Aorta (tissue), 5 donors: ENCODE measurements at regions not wholly inside any gene's neighbourhood (a gene's known extent, or its start where the extent isn't known, plus 50 kb on each side); places are given as distances from the start of the nearest gene placed in this dataset.
A peak's percentile ranks its signal among the peaks of the same experiment; 100 is the strongest.

Experiments
- ATAC-seq: fragments of 200-7000 bp; cut with Tn5 transposase; one replicate; pipeline ENCODE4 v1.9.1; 2022; ENCODE audit warnings: moderate library complexity; ENCODE audit not compliant: low FRiP score
- DNase-seq, 2 donors: peaks; one replicate each; pipeline ENCODE4 v3.0.0-alpha.2; 2020
- H3K27ac ChIP-seq, 2 donors: one replicate each; pipeline ENCODE4 v1.5.1; 2013; ENCODE audit warnings: low read length in 2 of 2, mild to moderate bottlenecking in 2 of 2, moderate library complexity in 2 of 2, control low read depth in 1 of 2, inconsistent platforms in 1 of 2, low read depth in 1 of 2
- H3K27me3 ChIP-seq, 2 donors: one replicate each; pipeline ENCODE4 v1.6.1; 2013; ENCODE audit warnings: control low read depth in 1 of 2, low read length in 1 of 2, mild to moderate bottlenecking in 1 of 2, moderate library complexity in 1 of 2; ENCODE audit not compliant: insufficient read depth in 2 of 2, control insufficient read depth in 1 of 2
- H3K36me3 ChIP-seq, 2 donors: one replicate each; pipeline ENCODE4 v1.6.1; 2013; ENCODE audit warnings: control low read depth in 1 of 2, low read length in 1 of 2, mild to moderate bottlenecking in 1 of 2; ENCODE audit not compliant: insufficient read depth in 2 of 2, control insufficient read depth in 1 of 2
- H3K4me1 ChIP-seq, 2 donors: one replicate each; pipeline ENCODE4 v1.6.1; 2013; ENCODE audit warnings: low read length in 2 of 2, control low read depth in 1 of 2, mild to moderate bottlenecking in 1 of 2, moderate library complexity in 1 of 2; ENCODE audit not compliant: insufficient read depth in 2 of 2, control insufficient read depth in 1 of 2
- H3K4me3 ChIP-seq, 2 donors: one replicate each; pipeline ENCODE4 v1.5.1; 2013; ENCODE audit warnings: low read length in 2 of 2, control low read depth in 1 of 2, mild to moderate bottlenecking in 1 of 2
- H3K9me3 ChIP-seq: one replicate; pipeline ENCODE4 v1.6.1; 2013; ENCODE audit warnings: mild to moderate bottlenecking, low read length; ENCODE audit not compliant: control insufficient read depth
- WGBS, 2 donors: extraction: QIAGEN DNeasy Blood & Tissue Kit; methylation state at CpG; one replicate each; pipeline ENCODE4 v1.1.7; 2013; 5-methylcytosine and 5-hydroxymethylcytosine counted together
- intact Hi-C, 2 donors: fragments of 100-400 bp; cut with DNase I; formaldehyde crosslinking; loops; one replicate each; pipeline versions ENCODE4 v1.14.2 to v1.15.0; 2022
- donor health status: healthy with polysubstance abuse.
- donor health status: Bipolar disorder and iron deficiency.
- donor health status: DM: no; HTN: no; CAD: no.
- donor health status: DM: no; HTN: no; CAD: no.
- donor health status: DM: yes; HTN: yes; CAD: no.

GRCh38 chr11:80521592-80521991 lies 1080.8 kb upstream of the TENM4 start:
- WGBS, 2 donors: 10 to 22% methylated on average over 3 of the region's 3 CpGs
- Histone ChIP-seq H3K9me3 (peaks cover 2% of the 10 kb centered on the region), H3K27me3 (no peaks in the 10 kb centered on the region), H3K4me3 (no peak overlapping the region), H3K27ac (peak overlapping the region in 1 of 2 donors; percentile 90), H3K36me3 (no peaks in the 10 kb centered on the region), H3K4me1 (peaks cover 3 to 5% of the 10 kb centered on the region in 2 donors)
- intact Hi-C loops: no loop called here
- DNase-seq: no peak
- no peak for ATAC-seq

GRCh38 chr11:80520507-80520887 lies 1079.7 kb upstream of the TENM4 start:
- Histone ChIP-seq H3K4me3 (no peak overlapping the region), H3K36me3 (no peaks in the 10 kb centered on the region), H3K27ac (no peak overlapping the region), H3K9me3 (peaks cover 2% of the 10 kb centered on the region), H3K4me1 (peaks cover 3 to 5% of the 10 kb centered on the region in 2 donors), H3K27me3 (no peaks in the 10 kb centered on the region)
- DNase-seq (no peak), ATAC-seq (no peak)
- intact Hi-C loops: no loop called here
- WGBS, 2 donors: 29% methylated on average over 2 of the region's 2 CpGs

- intact Hi-C loops: no loop called here
- Histone ChIP-seq H3K4me3 (no peak overlapping the region), H3K27me3 (peaks cover 0 to 1% of the 10 kb centered on the region in 2 donors), H3K27ac (no peak overlapping the region), H3K36me3 (no peaks in the 10 kb centered on the region), H3K9me3 (peaks cover 2% of the 10 kb centered on the region), H3K4me1 (peaks cover 3 to 5% of the 10 kb centered on the region in 2 donors)
- 45 to 53% methylated on average over 7 of the region's 7 CpGs for WGBS, 2 donors
- DNase-seq (no peak), ATAC-seq (no peak)
Observed at GRCh38 chr11:80519596-80520506, 1079.0 kb upstream of the TENM4 start.

GRCh38 chr11:80517701-80518100 lies 1076.9 kb upstream of the TENM4 start:
- no peak for ATAC-seq
- no peaks in the 10 kb centered on the region for H3K36me3 ChIP-seq
- intact Hi-C loops: no loop called here
- peaks cover 2% of the 10 kb centered on the region for H3K9me3 ChIP-seq
- H3K4me3 ChIP-seq: no peak overlapping the region
- no peak for DNase-seq
- H3K4me1 ChIP-seq: peaks cover 3 to 5% of the 10 kb centered on the region in 2 donors
- peaks cover 0 to 1% of the 10 kb centered on the region in 2 donors for H3K27me3 ChIP-seq
- no peak overlapping the region for H3K27ac ChIP-seq
- WGBS, 2 donors: 92 to 94% methylated on average over 2 of the region's 2 CpGs

GRCh38 chr11:80515097-80515496 lies 1074.3 kb upstream of the TENM4 start:
- DNase-seq (no peak), ATAC-seq (no peak)
- Histone ChIP-seq H3K4me3 (no peak overlapping the region), H3K27me3 (peaks cover 0 to 1% of the 10 kb centered on the region in 2 donors), H3K27ac (no peak overlapping the region), H3K36me3 (no peaks in the 10 kb centered on the region), H3K9me3 (peaks cover 2% of the 10 kb centered on the region), H3K4me1 (peaks cover 0 to 2% of the 10 kb centered on the region in 2 donors)
- intact Hi-C loops: no loop called here
- 82 to 85% methylated on average over 1 of the region's 1 CpG for WGBS, 2 donors

GRCh38 chr11:80512491-80512890 lies 1071.7 kb upstream of the TENM4 start:
- Histone ChIP-seq H3K4me3 (no peak overlapping the region), H3K27ac (no peak overlapping the region), H3K9me3 (no peaks in the 10 kb centered on the region), H3K27me3 (peaks cover 0 to 1% of the 10 kb centered on the region in 2 donors), H3K36me3 (no peaks in the 10 kb centered on the region), H3K4me1 (no peaks in the 10 kb centered on the region)
- 55 to 69% methylated on average over 3 of the region's 3 CpGs for WGBS, 2 donors
- intact Hi-C loops: no loop called here
- ATAC-seq (no peak), DNase-seq (no peak)

GRCh38 chr11:80505771-80506170 lies 1064.9 kb upstream of the TENM4 start:
- no peak overlapping the region for H3K27ac ChIP-seq

GRCh38 chr11:80503990-80504389 lies 1063.2 kb upstream of the TENM4 start:
- H3K9me3 ChIP-seq: no peaks in the 10 kb centered on the region
- DNase-seq (no peak), ATAC-seq (no peak)
- no peaks in the 10 kb centered on the region for H3K36me3 ChIP-seq
- WGBS, 2 donors: 3 to 7% methylated on average over 1 of the region's 1 CpG
- H3K27me3 ChIP-seq: no peaks in the 10 kb centered on the region
- H3K4me1 ChIP-seq: no peaks in the 10 kb centered on the region
- H3K4me3 ChIP-seq: no peak overlapping the region
- H3K27ac ChIP-seq: no peak overlapping the region
- intact Hi-C loops: no loop called here

More at GRCh38 chr11:80505771-80506170, 1064.9 kb upstream of the TENM4 start:
- no peaks in the 10 kb centered on the region for H3K4me1 ChIP-seq
- no peaks in the 10 kb centered on the region for H3K27me3 ChIP-seq
- no peaks in the 10 kb centered on the region for H3K9me3 ChIP-seq
- WGBS, 2 donors: 92 to 93% methylated on average over 8 of the region's 8 CpGs
- DNase-seq: no peak
- H3K4me3 ChIP-seq: no peak overlapping the region
- intact Hi-C loops: no loop called here
- ATAC-seq: no peak
- H3K36me3 ChIP-seq: no peaks in the 10 kb centered on the region

- DNase-seq (no peak), ATAC-seq (no peak)
- H3K27me3 ChIP-seq: no peaks in the 10 kb centered on the region
- no peak overlapping the region for H3K27ac ChIP-seq
- no peaks in the 10 kb centered on the region for H3K4me1 ChIP-seq
- 67 to 69% methylated on average over 3 of the region's 3 CpGs for WGBS, 2 donors
- intact Hi-C loops: no loop called here
- no peaks in the 10 kb centered on the region for H3K9me3 ChIP-seq
- H3K36me3 ChIP-seq: no peaks in the 10 kb centered on the region
- H3K4me3 ChIP-seq: no peak overlapping the region
Observed at GRCh38 chr11:80502511-80502910, 1061.7 kb upstream of the TENM4 start.
